SK-N-SH (cell line): ENCODE measurements at regions not wholly inside any gene's neighbourhood (a gene's known extent, or its start where the extent isn't known, plus 50 kb on each side); places are given as distances from the start of the nearest gene placed in this dataset.

Source experiments
- CTCF ChIP-seq: fragments of 200-600 bp; sonication (generic); IDR thresholded peaks from 2 replicates; pipeline ENCODE4 v1.6.1; 2017; ENCODE audit warnings: antibody characterized with exemption, mild to moderate bottlenecking, moderate library complexity
- ELF1 ChIP-seq: IDR thresholded peaks from 2 replicates; pipeline ENCODE4 v1.4.0; 2012
- EP300 ChIP-seq, 2 experiments: IDR thresholded peaks; 2 replicates each; pipeline versions ENCODE4 v1.4.0 to v1.6.1; 2012; ENCODE audit warnings: borderline replicate concordance in 1 of 2, low read depth in 1 of 2, low read length in 1 of 2
- FOXJ3 ChIP-seq: sonication (generic); formaldehyde crosslinking; IDR thresholded peaks from 2 replicates; pipeline ENCODE4 v1.5.1; 2020; ENCODE audit warnings: mild to moderate bottlenecking, missing genetic modification reagents
- FOXM1 ChIP-seq: IDR thresholded peaks from 2 replicates; pipeline ENCODE4 v1.4.0; 2012; ENCODE audit warnings: low read depth, mild to moderate bottlenecking
- GABPA ChIP-seq: IDR thresholded peaks from 2 replicates; pipeline ENCODE4 v1.4.0; 2012; ENCODE audit warnings: low read depth, mild to moderate bottlenecking

- TF ChIP-seq CTCF, result no peak
- TF ChIP-seq EP300 (IDR thresholded peaks at IDR 0.05; ENCODE audit: borderline replicate concordance in 1 of 2, low read depth in 1 of 2, low read length in 1 of 2), result no peak
- no peak for TF ChIP-seq ELF1
- TF ChIP-seq FOXM1, result no peak
- TF ChIP-seq FOXJ3 (CRISPR knock-in tag), result no peak
- no peak for TF ChIP-seq GABPA
Observed at GRCh38 chr12:16833376-16834015, 227.5 kb upstream of the LMO3 start.
